WERI-Rb-1 (cell line): ENCODE measurements at regions not wholly inside any gene's neighbourhood (a gene's known extent, or its start where the extent isn't known, plus 50 kb on each side); places are given as distances from the start of the nearest gene placed in this dataset.

Experiments used
- DNase-seq: peaks from one replicate; pipeline ENCODE4 v3.0.0-alpha.2; 2020
- H3K27ac ChIP-seq: fragments of 250-450 bp; sonication (Bioruptor Pico); 2 replicates; pipeline ENCODE4 v1.5.1; 2020; ENCODE audit warnings: mild to moderate bottlenecking, moderate library complexity
- H3K27me3 ChIP-seq: fragments of 250-450 bp; sonication (Bioruptor Pico); 2 replicates; pipeline ENCODE4 v1.5.1; 2021; ENCODE audit warnings: mild to moderate bottlenecking, low read depth, moderate library complexity; ENCODE audit not compliant: insufficient read depth, severe bottlenecking
- H3K36me3 ChIP-seq: fragments of 250-450 bp; sonication (Bioruptor Pico); 2 replicates; pipeline ENCODE4 v1.5.1; 2020; ENCODE audit warnings: mild to moderate bottlenecking, moderate library complexity
- H3K4me3 ChIP-seq: 2 replicates; pipeline ENCODE4 v1.5.1; 2011; ENCODE audit warnings: low read depth, mild to moderate bottlenecking, control low read depth, low read length
- H3K9me3 ChIP-seq: fragments of 250-450 bp; sonication (Bioruptor Pico); 2 replicates; pipeline ENCODE4 v1.5.1; 2021; ENCODE audit warnings: mild to moderate bottlenecking, moderate library complexity; ENCODE audit not compliant: severe bottlenecking
- TF ChIP-seq, protein P1 (sequence below): IDR thresholded peaks from 2 replicates; pipeline ENCODE4 v1.5.1; 2011; ENCODE audit warnings: low read depth, mild to moderate bottlenecking, control low read depth, inconsistent platforms, low read length

DNA sequence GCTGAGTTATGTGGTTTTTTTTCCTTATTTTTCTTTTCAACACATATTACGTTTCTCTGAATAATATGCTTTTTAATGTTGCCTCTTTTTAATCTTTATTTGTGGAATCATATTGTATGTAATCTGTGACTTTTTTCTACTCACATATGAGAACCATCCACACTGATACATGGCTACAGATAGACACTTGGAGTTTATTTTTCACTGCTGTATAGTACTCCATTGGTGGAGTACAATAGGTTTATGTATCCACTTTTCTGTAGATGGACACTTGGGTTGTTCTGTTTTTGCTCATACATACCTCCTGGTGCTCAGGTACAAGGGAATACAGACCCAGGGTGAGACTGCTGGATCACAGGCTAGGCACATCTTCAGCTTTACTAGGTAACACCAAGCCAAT lies 71.5 kb upstream of the ERG start:
- Histone ChIP-seq H3K27me3 (no peaks in the 10 kb centered on the region), H3K9me3 (no peaks in the 10 kb centered on the region), H3K4me3 (no peak overlapping the region), H3K27ac (no peak overlapping the region), H3K36me3 (no peaks in the 10 kb centered on the region)
- DNase-seq, result no peak
- TF ChIP-seq, protein P1, sequence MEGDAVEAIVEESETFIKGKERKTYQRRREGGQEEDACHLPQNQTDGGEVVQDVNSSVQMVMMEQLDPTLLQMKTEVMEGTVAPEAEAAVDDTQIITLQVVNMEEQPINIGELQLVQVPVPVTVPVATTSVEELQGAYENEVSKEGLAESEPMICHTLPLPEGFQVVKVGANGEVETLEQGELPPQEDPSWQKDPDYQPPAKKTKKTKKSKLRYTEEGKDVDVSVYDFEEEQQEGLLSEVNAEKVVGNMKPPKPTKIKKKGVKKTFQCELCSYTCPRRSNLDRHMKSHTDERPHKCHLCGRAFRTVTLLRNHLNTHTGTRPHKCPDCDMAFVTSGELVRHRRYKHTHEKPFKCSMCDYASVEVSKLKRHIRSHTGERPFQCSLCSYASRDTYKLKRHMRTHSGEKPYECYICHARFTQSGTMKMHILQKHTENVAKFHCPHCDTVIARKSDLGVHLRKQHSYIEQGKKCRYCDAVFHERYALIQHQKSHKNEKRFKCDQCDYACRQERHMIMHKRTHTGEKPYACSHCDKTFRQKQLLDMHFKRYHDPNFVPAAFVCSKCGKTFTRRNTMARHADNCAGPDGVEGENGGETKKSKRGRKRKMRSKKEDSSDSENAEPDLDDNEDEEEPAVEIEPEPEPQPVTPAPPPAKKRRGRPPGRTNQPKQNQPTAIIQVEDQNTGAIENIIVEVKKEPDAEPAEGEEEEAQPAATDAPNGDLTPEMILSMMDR, result no peak

DNA sequence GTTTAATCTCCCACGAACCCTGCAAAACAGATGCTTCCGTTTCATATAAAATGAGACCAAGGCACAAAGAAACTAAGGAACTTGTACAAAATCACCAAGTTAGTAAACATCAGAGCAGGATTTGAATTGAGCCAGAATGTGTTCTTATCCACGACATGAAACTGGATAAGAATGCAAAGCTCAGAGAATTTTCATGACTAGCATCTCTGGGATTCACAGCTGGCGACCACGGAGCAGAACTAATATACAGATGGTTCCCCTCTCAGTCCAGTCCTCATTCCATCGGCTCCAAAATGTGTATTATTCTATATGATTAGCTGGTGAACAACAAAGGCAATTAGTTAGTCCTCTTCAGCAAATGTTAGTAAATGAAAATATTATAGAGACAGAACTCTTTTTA lies 72.3 kb upstream of the ERG start:
- Histone ChIP-seq H3K27ac (no peak overlapping the region), H3K4me3 (no peak overlapping the region), H3K36me3 (no peaks in the 10 kb centered on the region), H3K9me3 (no peaks in the 10 kb centered on the region), H3K27me3 (no peaks in the 10 kb centered on the region)
- no peak for DNase-seq
- TF ChIP-seq, protein P1, result no peak

DNA sequence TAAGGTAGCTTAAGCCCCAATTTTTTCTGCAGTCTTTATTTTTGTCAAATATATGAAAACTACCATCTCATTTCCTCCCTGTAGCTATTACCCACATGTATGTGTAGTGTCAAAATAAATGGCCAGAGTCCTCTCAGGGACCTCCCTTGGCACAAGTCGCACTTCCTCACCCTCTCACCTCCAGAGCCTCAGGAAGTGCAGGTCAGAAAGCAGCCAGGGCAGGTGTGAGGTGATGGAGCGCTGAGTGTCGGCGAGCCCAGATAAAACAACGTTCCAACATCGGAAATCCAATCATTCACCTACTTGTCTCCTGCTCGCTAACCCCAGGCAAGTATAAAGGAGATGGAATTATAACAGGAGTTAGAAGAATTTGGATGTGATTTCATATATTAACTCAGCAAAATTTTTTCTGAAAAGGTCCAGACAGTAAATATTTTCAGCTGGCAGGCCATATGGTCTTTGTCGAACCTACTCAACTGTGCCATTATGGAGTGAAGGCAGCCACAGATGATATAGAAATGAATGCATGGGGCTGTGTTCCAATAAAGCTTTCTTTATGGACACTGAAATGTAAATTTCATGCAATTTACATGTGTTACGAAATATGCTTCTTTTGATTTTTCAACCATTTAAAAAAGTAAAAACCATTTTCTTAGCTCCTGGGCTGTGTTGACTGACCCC lies 76.8 kb upstream of the ERG start:
- DNase-seq, result no peak
- H3K27ac ChIP-seq, result no peak overlapping the region
- H3K36me3 ChIP-seq, result no peaks in the 10 kb centered on the region
- TF ChIP-seq, protein P1, result no peak
- no peaks in the 10 kb centered on the region for H3K27me3 ChIP-seq
- no peak overlapping the region for H3K4me3 ChIP-seq
- no peaks in the 10 kb centered on the region for H3K9me3 ChIP-seq

DNA sequence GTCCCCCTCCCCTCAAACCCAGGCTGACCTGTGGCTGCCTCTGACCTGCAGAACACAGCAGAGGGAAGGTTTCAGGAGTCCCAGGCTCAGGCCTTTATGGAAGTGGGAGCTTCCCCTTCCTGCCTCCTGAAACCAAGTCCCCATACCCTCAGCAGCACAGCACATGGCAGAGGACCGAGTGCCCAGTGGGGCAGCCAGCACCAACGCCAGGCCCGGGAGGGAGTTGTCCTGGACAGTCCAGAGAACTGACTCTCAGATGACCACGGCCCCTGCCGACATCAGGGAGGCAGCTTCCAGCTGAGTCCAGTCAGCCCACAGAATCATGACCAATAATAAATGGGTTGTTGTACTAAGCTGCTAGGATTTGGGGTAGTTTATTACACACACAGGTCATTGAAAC lies 79.6 kb upstream of the ERG start:
- Histone ChIP-seq H3K4me3 (no peak overlapping the region), H3K27me3 (no peaks in the 10 kb centered on the region), H3K36me3 (no peaks in the 10 kb centered on the region), H3K9me3 (no peaks in the 10 kb centered on the region), H3K27ac (no peak overlapping the region)
- no peak for DNase-seq
- TF ChIP-seq, protein P1, result no peak

GRCh38 chr21:38590449-38591217 lies 92.4 kb upstream of the ERG start:
- H3K9me3 ChIP-seq, result no peaks in the 10 kb centered on the region
- H3K27ac ChIP-seq, result no peak overlapping the region
- H3K27me3 ChIP-seq, result no peaks in the 10 kb centered on the region
- TF ChIP-seq, protein P1, result no peak
- no peak for DNase-seq
- no peak overlapping the region for H3K4me3 ChIP-seq
- H3K36me3 ChIP-seq, result no peaks in the 10 kb centered on the region
